Esophagus muscularis mucosa (tissue), 3 donors: ENCODE measurements at regions not wholly inside any gene's neighbourhood (a gene's known extent, or its start where the extent isn't known, plus 50 kb on each side); places are given as distances from the start of the nearest gene placed in this dataset.

Experiments
- POLR2A ChIP-seq: fragments of 450-650 bp; IDR thresholded peaks from one replicate; pipeline ENCODE4 v1.6.1; 2017; ENCODE audit warnings: antibody characterized with exemption, moderate library complexity, mild to moderate bottlenecking, low read depth
- TF ChIP-seq, protein P1 (sequence below), 3 experiments: fragments of 200-600 bp in 2 of 3; fragments of 450-650 bp in 1 of 3; sonication (generic) in 2 of 3; IDR thresholded peaks; one replicate each; pipeline ENCODE4 v1.5.1; 2017 to 2019; ENCODE audit warnings: antibody characterized with exemption in 3 of 3, mild to moderate bottlenecking in 2 of 3, moderate library complexity in 1 of 3

DNA sequence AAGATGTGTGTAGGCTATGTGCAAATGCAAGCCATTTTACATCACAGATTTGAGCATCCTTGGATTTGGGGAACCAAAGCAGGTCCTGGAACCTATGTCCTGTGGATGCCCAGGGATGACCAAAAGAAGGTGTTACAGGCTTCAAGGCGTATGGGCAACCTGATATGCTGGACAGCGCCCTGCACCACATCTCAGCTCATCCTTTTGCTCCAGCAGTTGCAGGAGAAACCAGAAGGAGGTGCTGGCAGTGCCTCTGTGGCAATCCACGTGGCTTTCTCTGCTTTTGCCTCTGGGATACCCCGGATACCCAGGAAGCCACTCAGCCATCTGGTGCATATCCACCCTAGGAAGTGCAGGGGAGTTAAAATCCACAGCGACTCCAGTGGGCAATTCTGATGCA, 110.3 kb upstream of the VSTM2B start:
- TF ChIP-seq, protein P1, sequence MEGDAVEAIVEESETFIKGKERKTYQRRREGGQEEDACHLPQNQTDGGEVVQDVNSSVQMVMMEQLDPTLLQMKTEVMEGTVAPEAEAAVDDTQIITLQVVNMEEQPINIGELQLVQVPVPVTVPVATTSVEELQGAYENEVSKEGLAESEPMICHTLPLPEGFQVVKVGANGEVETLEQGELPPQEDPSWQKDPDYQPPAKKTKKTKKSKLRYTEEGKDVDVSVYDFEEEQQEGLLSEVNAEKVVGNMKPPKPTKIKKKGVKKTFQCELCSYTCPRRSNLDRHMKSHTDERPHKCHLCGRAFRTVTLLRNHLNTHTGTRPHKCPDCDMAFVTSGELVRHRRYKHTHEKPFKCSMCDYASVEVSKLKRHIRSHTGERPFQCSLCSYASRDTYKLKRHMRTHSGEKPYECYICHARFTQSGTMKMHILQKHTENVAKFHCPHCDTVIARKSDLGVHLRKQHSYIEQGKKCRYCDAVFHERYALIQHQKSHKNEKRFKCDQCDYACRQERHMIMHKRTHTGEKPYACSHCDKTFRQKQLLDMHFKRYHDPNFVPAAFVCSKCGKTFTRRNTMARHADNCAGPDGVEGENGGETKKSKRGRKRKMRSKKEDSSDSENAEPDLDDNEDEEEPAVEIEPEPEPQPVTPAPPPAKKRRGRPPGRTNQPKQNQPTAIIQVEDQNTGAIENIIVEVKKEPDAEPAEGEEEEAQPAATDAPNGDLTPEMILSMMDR (IDR thresholded peaks at IDR 0.05) = no peak
- no peak for TF ChIP-seq POLR2A
